ENCODE measurements at regions not wholly inside any gene's neighbourhood (a gene's known extent, or its start where the extent isn't known, plus 50 kb on each side); places are given as distances from the start of the nearest gene placed in this dataset.

- TF ChIP-seq IRF3 (IDR thresholded peaks at IDR 0.05; ENCODE audit: low read depth, low read length) = no peak
- no peak for TF ChIP-seq ZBTB33 (IDR thresholded peaks at IDR 0.05; ENCODE audit: borderline replicate concordance, low read depth)
- no peak for TF ChIP-seq FOXJ3 (CRISPR knock-in tag; IDR thresholded peaks at IDR 0.05)
- TF ChIP-seq RAD21 (IDR thresholded peaks at IDR 0.05; ENCODE audit: low read length) = no peak
- TF ChIP-seq GATA2 (CRISPR knock-in tag; IDR thresholded peaks at IDR 0.05) = no peak
- no peak for TF ChIP-seq MAX (IDR thresholded peaks at IDR 0.05; ENCODE audit: low read depth)
- no peak; the same call in 1 of the 2 replicates for TF ChIP-seq NFIC (IDR thresholded peaks at IDR 0.05; ENCODE audit: borderline replicate concordance)
- TF ChIP-seq RXRA (IDR thresholded peaks at IDR 0.05; ENCODE audit: borderline replicate concordance, low read depth) = no peak
- TF ChIP-seq RFX5 (IDR thresholded peaks at IDR 0.05; ENCODE audit: low read length) = no peak
These were observed 78.8 kb upstream of the CD83 start (continued) for GRCh38 chr6:14038467-14039437.

- no peak for TF ChIP-seq EP300 (IDR thresholded peaks at IDR 0.05; ENCODE audit: borderline replicate concordance in 1 of 2, low read depth in 1 of 2, low read length in 1 of 2)
- TF ChIP-seq FOXJ3 (CRISPR knock-in tag; IDR thresholded peaks at IDR 0.05) = no peak
- peak; percentile 17; the same call in 1 of the 2 replicates for TF ChIP-seq CTCF (IDR thresholded peaks at IDR 0.05)
- TF ChIP-seq SIN3A (IDR thresholded peaks at IDR 0.05; ENCODE audit: borderline replicate concordance, low read depth, low read length) = no peak
- H3K9ac ChIP-seq = no peak overlapping the region
- H2AFZ ChIP-seq (ENCODE audit: low read depth) = no peak overlapping the region
- no peaks in the 10 kb centered on the region for H3K9me2 ChIP-seq
- CTCF ChIA-PET = interaction anchor here (1.0 to 5.2 kb wide), 5 partner anchors 11 to 167 kb away, joined by 3 to 22 read pairs (median 6); no protein-coding TSS in a partner anchor
- H3K27me3 ChIP-seq (ENCODE audit: insufficient read depth) = no peaks in the 10 kb centered on the region
- no peaks in the 10 kb centered on the region for H3K36me3 ChIP-seq (replicated peaks in 1 of 2; ENCODE audit: control insufficient read depth in 1 of 2, insufficient read depth in 2 of 2, low read length in 1 of 2)
- no peaks in the 10 kb centered on the region for H3K79me2 ChIP-seq (ENCODE audit: insufficient read depth)
- POLR2A ChIA-PET = no interaction called here
- DNase-seq = no peak
- H3K4me1 ChIP-seq (ENCODE audit: control insufficient read depth in 1 of 2, insufficient read depth in 2 of 2, low read depth in 1 of 2, low read length in 1 of 2) = peaks cover 3 to 6% of the 10 kb centered on the region in 2 experiments; a peak in 2 of 4 replicates
- H3F3A ChIP-seq (replicated peaks; ENCODE audit: insufficient read depth) = no peaks in the 10 kb centered on the region
- no peak overlapping the region for H3K4me3 ChIP-seq (ENCODE audit: low read depth in 2 of 2, low read length in 1 of 2)
- H3K4me2 ChIP-seq = no peak overlapping the region
- no peaks in the 10 kb centered on the region for H3K9me3 ChIP-seq
- no peaks in the 10 kb centered on the region for H4K20me1 ChIP-seq (ENCODE audit: insufficient read depth)
- no peak overlapping the region for H3K27ac ChIP-seq (ENCODE audit: low read depth in 2 of 2, low read length in 1 of 2)
These were observed 77.5 kb upstream of the CD83 start for GRCh38 chr6:14040042-14040441.
